ENCODE measurements at regions not wholly inside any gene's neighbourhood (a gene's known extent, or its start where the extent isn't known, plus 50 kb on each side); places are given as distances from the start of the nearest gene placed in this dataset.

- no peaks in the 10 kb centered on the region for H3K9me3 ChIP-seq (ENCODE audit: control insufficient read depth in 4 of 4, insufficient read depth in 3 of 4, low read length in 3 of 4)
- no peaks in the 10 kb centered on the region for H3K36me3 ChIP-seq (ENCODE audit: control insufficient read depth in 4 of 4, insufficient read depth in 4 of 4, low read length in 4 of 4)
- WGBS, 2 donors: 55 to 62% methylated on average over 2 of the region's 2 CpGs
- no peaks in the 10 kb centered on the region for H3K4me1 ChIP-seq (ENCODE audit: control insufficient read depth in 5 of 5, insufficient read depth in 5 of 5, low read length in 5 of 5)
- no peak for DNase-seq
- ATAC-seq (ENCODE audit: insufficient read depth, low FRiP score): no peak
- H3K27me3 ChIP-seq (ENCODE audit: control insufficient read depth in 3 of 3, insufficient read depth in 3 of 3, low read length in 2 of 3): no peaks in the 10 kb centered on the region
- no peak for TF ChIP-seq CTCF (IDR thresholded peaks at IDR 0.05; ENCODE audit: control extremely low read depth, extremely low read depth)
- H3K9ac ChIP-seq (ENCODE audit: insufficient read depth in 1 of 2, low read length in 2 of 2): no peak overlapping the region
- no peak overlapping the region for H3K27ac ChIP-seq (ENCODE audit: low read depth in 1 of 2, low read length in 1 of 2)
- no peak overlapping the region for H3K4me3 ChIP-seq
Observed at GRCh38 chr14:83255015-83255726, 1721.5 kb upstream of the SEL1L start.

GRCh38 chr14:83255727-83256090 is 1722.1 kb upstream of the SEL1L start:
- Histone ChIP-seq H3K36me3 (ENCODE audit: control insufficient read depth in 4 of 4, insufficient read depth in 4 of 4, low read length in 4 of 4) (no peaks in the 10 kb centered on the region), H3K9ac (ENCODE audit: insufficient read depth in 1 of 2, low read length in 2 of 2) (no peak overlapping the region), H3K27ac (ENCODE audit: low read depth in 1 of 2, low read length in 1 of 2) (no peak overlapping the region), H3K9me3 (ENCODE audit: control insufficient read depth in 4 of 4, insufficient read depth in 3 of 4, low read length in 3 of 4) (no peaks in the 10 kb centered on the region), H3K27me3 (ENCODE audit: control insufficient read depth in 3 of 3, insufficient read depth in 3 of 3, low read length in 2 of 3) (no peaks in the 10 kb centered on the region), H3K4me1 (ENCODE audit: control insufficient read depth in 5 of 5, insufficient read depth in 5 of 5, low read length in 5 of 5) (no peaks in the 10 kb centered on the region), H3K4me3 (no peak overlapping the region)
- 79 to 84% methylated on average over 1 of the region's 1 CpG for WGBS, 2 donors
- no peak for ATAC-seq (ENCODE audit: insufficient read depth, low FRiP score)
- TF ChIP-seq CTCF (IDR thresholded peaks at IDR 0.05; ENCODE audit: control extremely low read depth, extremely low read depth): no peak
- no peak for DNase-seq

DNA sequence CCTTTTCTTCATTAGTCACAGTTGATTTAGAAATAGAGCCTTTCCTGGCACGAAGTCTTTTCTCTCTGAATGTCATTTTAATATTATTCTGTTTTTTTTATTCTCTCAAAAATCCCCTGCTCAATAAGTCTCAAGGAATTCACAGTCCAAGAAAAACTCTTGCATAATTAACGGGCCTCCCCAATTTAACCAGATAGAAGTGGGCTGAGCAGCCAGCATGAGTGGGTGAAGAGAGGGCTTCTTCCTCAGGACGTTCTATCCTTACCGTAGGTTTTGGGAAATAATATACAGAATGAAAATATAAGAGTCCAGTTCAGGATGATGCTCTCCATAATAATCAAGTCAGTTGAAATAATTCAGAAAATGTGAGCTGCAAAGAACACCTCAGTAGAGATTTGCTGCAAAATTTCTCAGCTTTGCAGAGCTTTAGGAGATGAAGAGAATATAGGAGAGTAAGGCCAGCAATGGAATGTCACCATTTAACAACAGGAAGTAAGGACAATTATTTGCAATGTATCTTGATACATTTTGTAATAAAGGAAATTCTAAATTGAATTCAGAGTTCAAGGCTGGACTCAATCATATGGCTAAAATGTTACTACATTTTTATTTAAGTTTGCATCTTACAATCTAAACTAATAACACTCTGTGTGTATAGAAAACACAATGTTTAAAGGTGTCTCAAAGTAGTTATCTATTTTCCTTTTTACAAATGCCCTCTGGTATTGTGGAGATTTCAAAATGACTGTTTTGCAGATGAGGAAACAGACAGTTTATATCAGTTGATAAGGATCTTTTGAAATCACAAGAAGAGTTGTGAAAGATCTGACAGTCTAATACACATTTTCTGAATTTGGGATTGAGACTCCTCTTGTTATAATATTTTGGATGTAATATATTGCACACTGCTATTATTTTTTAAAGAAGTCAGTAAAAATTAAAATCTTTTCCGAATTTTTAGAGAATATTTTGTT is 1724.1 kb upstream of the SEL1L start:
- no peak overlapping the region for H3K9ac ChIP-seq (ENCODE audit: insufficient read depth in 1 of 2, low read length in 2 of 2)
- no peak for TF ChIP-seq CTCF (IDR thresholded peaks at IDR 0.05; ENCODE audit: control extremely low read depth, extremely low read depth)
- no peaks in the 10 kb centered on the region for H3K9me3 ChIP-seq (ENCODE audit: control insufficient read depth in 4 of 4, insufficient read depth in 3 of 4, low read length in 3 of 4)
- ATAC-seq (ENCODE audit: insufficient read depth, low FRiP score): no peak
- H3K4me3 ChIP-seq: no peak overlapping the region
- no peak overlapping the region for H3K27ac ChIP-seq (ENCODE audit: low read depth in 1 of 2, low read length in 1 of 2)
- DNase-seq: no peak
- WGBS, 2 donors: 58 to 59% methylated on average over 5 of the region's 5 CpGs
- H3K27me3 ChIP-seq (ENCODE audit: control insufficient read depth in 3 of 3, insufficient read depth in 3 of 3, low read length in 2 of 3): no peaks in the 10 kb centered on the region
- H3K4me1 ChIP-seq (ENCODE audit: control insufficient read depth in 5 of 5, insufficient read depth in 5 of 5, low read length in 5 of 5): no peaks in the 10 kb centered on the region
- H3K36me3 ChIP-seq (ENCODE audit: control insufficient read depth in 4 of 4, insufficient read depth in 4 of 4, low read length in 4 of 4): no peaks in the 10 kb centered on the region
